Calu3 (cell line): ENCODE measurements at regions not wholly inside any gene's neighbourhood (a gene's known extent, or its start where the extent isn't known, plus 50 kb on each side); places are given as distances from the start of the nearest gene placed in this dataset.
"Not testable (repeated sequence)": the region's sequence is repeated elsewhere in the genome, so short reads cannot be mapped to it uniquely, and the experiment has no call there.

ENCODE experiments used
- BruUV-seq: library from RNA; stranded (reverse); fragments of 400-500 nt; replicated peaks from 2 replicates; lab custom pipeline; 2021; lab: Mats Ljungman, UMichigan
- CTCF ChIA-PET: fragments of 300-600 bp; sonication (Branson Sonifier 250); formaldehyde crosslinking; loops from one replicate; lab custom pipeline; 2022; ENCODE audit warnings: antibody characterized with exemption; lab: Charles Lee
- DNase-seq: peaks from one replicate; pipeline ENCODE4 v3.0.0; 2022
- H3K27ac Mint-ChIP-seq: one replicate; pipeline ENCODE4 v1.8.0; 2022; ENCODE audit warnings: mixed read lengths; ENCODE audit not compliant: unreplicated experiment
- H3K27me3 Mint-ChIP-seq: one replicate; pipeline ENCODE4 v1.8.0; 2022; ENCODE audit warnings: mixed read lengths; ENCODE audit not compliant: unreplicated experiment
- H3K36me3 Mint-ChIP-seq: one replicate; pipeline ENCODE4 v1.8.0; 2022; ENCODE audit warnings: mild to moderate bottlenecking, moderate library complexity, mixed read lengths; ENCODE audit not compliant: insufficient read depth, unreplicated experiment
- H3K4me1 Mint-ChIP-seq: one replicate; pipeline ENCODE4 v1.8.0; 2022; ENCODE audit warnings: mild to moderate bottlenecking, low read depth, mixed read lengths; ENCODE audit not compliant: unreplicated experiment
- H3K4me3 Mint-ChIP-seq: one replicate; pipeline ENCODE4 v1.8.0; 2022; ENCODE audit warnings: mild to moderate bottlenecking, low read depth, moderate library complexity, mixed read lengths; ENCODE audit not compliant: unreplicated experiment
- H3K9me3 Mint-ChIP-seq: one replicate; pipeline ENCODE4 v1.8.0; 2022; ENCODE audit warnings: low read depth, mixed read lengths; ENCODE audit not compliant: unreplicated experiment
- intact Hi-C: fragments of 100-400 bp; cut with micrococcal nuclease; formaldehyde crosslinking; loops from one replicate; pipeline ENCODE4 v1.10.0; 2022; ENCODE audit not compliant: unreplicated experiment
- TF ChIP-seq, protein P1 (sequence below): fragments of 200-600 bp; IDR thresholded peaks from one replicate; pipeline ENCODE4 v1.8.0; 2022; ENCODE audit warnings: antibody characterized with exemption; ENCODE audit not compliant: unreplicated experiment

GRCh38 chr2:216985658-216986141 is 125.8 kb upstream of the TNP1 start:
- intact Hi-C loops, result loop anchor here (10.0 kb wide), 1 partner anchor 291 kb away; the partner anchor contains the start of gene IGFBP5
- DNase-seq, result no peak
- CTCF ChIA-PET, result interaction anchor here (1.4 kb wide), 1 partner anchor 16 kb away, joined by 4 read pairs; no protein-coding TSS in a partner anchor
- H3K36me3 Mint-ChIP-seq, result no peaks in the 10 kb centered on the region
- no TSS peak for BruUV-seq
- H3K4me1 Mint-ChIP-seq, result no peaks in the 10 kb centered on the region
- no peaks in the 10 kb centered on the region for H3K27me3 Mint-ChIP-seq
- H3K4me3 Mint-ChIP-seq, result no peak overlapping the region
- H3K27ac Mint-ChIP-seq, result no peak overlapping the region
- peaks cover 5% of the 10 kb centered on the region for H3K9me3 Mint-ChIP-seq
- TF ChIP-seq, protein P1, sequence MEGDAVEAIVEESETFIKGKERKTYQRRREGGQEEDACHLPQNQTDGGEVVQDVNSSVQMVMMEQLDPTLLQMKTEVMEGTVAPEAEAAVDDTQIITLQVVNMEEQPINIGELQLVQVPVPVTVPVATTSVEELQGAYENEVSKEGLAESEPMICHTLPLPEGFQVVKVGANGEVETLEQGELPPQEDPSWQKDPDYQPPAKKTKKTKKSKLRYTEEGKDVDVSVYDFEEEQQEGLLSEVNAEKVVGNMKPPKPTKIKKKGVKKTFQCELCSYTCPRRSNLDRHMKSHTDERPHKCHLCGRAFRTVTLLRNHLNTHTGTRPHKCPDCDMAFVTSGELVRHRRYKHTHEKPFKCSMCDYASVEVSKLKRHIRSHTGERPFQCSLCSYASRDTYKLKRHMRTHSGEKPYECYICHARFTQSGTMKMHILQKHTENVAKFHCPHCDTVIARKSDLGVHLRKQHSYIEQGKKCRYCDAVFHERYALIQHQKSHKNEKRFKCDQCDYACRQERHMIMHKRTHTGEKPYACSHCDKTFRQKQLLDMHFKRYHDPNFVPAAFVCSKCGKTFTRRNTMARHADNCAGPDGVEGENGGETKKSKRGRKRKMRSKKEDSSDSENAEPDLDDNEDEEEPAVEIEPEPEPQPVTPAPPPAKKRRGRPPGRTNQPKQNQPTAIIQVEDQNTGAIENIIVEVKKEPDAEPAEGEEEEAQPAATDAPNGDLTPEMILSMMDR, result no peak

DNA sequence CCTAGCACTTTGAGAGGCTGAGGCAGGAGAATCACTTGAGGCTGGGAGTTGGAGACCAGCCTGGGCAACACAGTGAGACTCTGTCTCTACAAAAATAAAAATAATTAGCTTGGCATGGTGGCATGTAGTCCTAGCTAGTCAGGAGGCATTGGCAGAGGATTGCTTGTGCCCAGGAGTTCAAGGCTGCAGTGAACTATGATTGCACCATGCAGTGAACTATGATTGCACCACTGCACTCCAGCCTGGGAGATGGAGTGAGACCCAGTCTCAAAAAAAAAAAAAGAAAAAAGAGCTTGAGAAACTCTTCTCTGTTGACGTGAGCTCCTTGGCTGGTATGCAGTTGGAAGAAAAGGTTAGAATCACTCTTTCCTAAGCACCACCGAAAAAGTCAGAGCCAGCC is 125.1 kb upstream of the TNP1 start:
- CTCF ChIA-PET, result no interaction called here
- H3K4me3 Mint-ChIP-seq, result no peak overlapping the region

DNA sequence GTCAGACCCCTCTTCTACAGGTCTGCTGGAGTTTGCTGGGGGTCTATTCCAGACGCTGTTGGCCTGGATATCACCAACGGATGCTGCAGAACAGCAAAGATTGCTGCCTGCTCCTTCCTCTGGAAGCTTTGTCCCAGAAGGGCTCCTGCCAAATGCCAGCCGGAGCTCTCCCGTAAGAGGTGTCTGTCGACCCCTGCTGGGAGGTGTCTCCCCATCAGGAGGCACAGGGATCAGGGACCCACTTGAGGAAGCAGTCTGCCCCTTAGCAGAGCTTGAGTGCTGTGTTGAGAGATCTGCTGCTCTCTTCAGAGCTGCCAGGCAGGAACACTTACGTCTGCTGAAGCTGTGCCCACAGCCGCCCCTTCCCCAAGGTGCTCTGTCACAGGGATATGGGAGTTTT is 122.1 kb upstream of the TNP1 start:
- H3K4me1 Mint-ChIP-seq, BruUV-seq, H3K27me3 Mint-ChIP-seq, CTCF ChIA-PET, H3K4me3 Mint-ChIP-seq, H3K36me3 Mint-ChIP-seq, DNase-seq, H3K9me3 Mint-ChIP-seq, H3K27ac Mint-ChIP-seq: not testable (repeated sequence)
- intact Hi-C loops, result loop anchor here (10.0 kb wide), 1 partner anchor 287 kb away; the partner anchor contains the start of gene IGFBP5

More for the DNA sequence above, 125.1 kb upstream of the TNP1 start:
- Mint-ChIP-seq H3K27ac (no peak overlapping the region), H3K36me3 (no peaks in the 10 kb centered on the region), H3K9me3 (peaks cover 5% of the 10 kb centered on the region), H3K27me3 (no peaks in the 10 kb centered on the region), H3K4me1 (no peaks in the 10 kb centered on the region)
- no TSS peak for BruUV-seq
- intact Hi-C loops, result loop anchor here (10.0 kb wide), 1 partner anchor 290 kb away; the partner anchor contains the start of gene IGFBP5
- DNase-seq, result no peak
- TF ChIP-seq, protein P1, result no peak

DNA sequence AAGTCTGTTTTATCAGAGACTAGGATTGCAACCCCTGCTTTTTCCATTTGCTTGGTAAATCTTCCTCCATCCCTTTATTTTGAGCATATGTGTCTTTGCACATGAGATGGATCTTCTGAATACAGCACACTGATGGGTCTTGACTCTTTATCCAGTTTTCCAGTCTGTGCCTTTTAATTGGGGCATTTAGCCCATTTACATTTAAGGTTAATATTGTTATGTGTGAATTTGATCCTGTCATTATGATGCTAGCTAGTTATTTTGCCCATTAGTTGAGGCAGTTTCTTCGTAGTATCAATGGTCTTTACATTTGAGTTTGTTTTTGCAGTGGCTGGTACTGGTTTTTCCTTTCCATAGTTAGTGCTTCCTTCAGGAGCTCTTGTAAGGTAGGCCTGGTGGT is 120.6 kb upstream of the TNP1 start:
- H3K27me3 Mint-ChIP-seq, H3K36me3 Mint-ChIP-seq, BruUV-seq, H3K4me3 Mint-ChIP-seq, H3K27ac Mint-ChIP-seq, CTCF ChIA-PET, H3K9me3 Mint-ChIP-seq, H3K4me1 Mint-ChIP-seq, DNase-seq: not testable (repeated sequence)
- intact Hi-C loops, result loop anchor here (10.0 kb wide), 1 partner anchor 286 kb away; the partner anchor contains the start of gene IGFBP5

DNA sequence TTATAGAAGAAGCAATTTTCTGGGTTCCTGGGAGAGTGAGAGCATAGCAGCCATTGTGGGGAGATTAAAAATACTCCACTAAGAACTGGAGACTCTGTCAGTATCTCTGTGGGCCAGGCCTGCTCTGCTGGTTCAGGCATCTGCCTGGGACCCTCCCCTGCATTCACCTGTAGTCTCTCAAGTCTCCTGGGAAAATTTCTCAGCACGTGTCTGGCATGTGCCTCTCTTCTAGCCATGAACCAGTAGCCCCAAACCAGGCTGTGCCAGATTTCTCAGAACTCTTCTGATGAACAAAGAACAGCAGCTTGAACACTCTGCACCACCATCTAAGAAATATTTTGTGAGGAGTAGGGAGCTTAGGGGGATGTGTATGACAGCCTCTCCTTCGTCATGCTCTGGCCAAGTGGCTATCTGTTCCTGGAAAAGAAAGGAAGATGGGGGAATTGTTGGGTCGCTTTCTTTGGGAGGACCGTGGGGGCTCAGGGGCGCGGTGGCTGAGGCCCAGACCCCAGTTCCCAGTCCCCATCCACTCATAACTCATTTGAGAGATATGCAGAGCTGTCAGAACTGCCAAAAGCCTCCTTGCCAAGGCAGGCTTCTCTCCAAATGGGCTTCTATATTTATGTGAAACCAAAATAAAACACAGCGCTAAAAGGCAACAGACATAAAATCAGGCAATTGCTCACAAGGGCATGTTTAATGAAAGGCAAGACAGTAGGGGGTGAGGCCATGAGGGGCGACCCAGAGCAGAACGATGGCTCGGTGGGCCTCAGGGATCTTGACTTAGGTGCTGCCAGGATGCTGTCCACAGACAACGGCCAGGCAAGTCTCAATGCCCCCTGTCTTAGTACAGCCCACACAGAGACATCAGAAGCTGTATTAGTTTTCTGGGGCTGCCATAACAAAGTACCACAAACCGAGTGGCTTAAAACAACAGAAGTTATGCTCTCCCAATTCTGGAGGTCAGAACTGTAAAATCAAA is 114.7 kb upstream of the TNP1 start:
- Mint-ChIP-seq H3K9me3 (peaks cover 3% of the 10 kb centered on the region), H3K27me3 (no peaks in the 10 kb centered on the region), H3K36me3 (no peaks in the 10 kb centered on the region), H3K4me3 (no peak overlapping the region), H3K27ac (no peak overlapping the region), H3K4me1 (no peaks in the 10 kb centered on the region)
- CTCF ChIA-PET, result no interaction called here
- BruUV-seq, result no TSS peak
- intact Hi-C loops, result no loop called here
- no peak for DNase-seq
- TF ChIP-seq, protein P1, result no peak
